H1 (cell line): ENCODE measurements at regions not wholly inside any gene's neighbourhood (a gene's known extent, or its start where the extent isn't known, plus 50 kb on each side); places are given as distances from the start of the nearest gene placed in this dataset.

Source experiments
- CTCF ChIA-PET: fragments of 300-600 bp; sonication (Branson Sonifier 250); formaldehyde crosslinking; loops from one replicate; lab custom pipeline; 2021; ENCODE audit not compliant: partially characterized antibody; lab: Charles Lee
- POLR2A ChIA-PET: fragments of 300-600 bp; sonication (Branson Sonifier 250); formaldehyde crosslinking; loops from one replicate; lab custom pipeline; 2021; ENCODE audit warnings: inconsistent platforms; ENCODE audit not compliant: partially characterized antibody; lab: Charles Lee
- DNase-seq, 2 experiments: peaks; one replicate each; pipeline versions ENCODE4 v3.0.0 to v3.0.0-alpha.2; 2010 to 2022; ENCODE audit warnings: low spot score in 2 of 2, low read depth in 1 of 2, mixed read lengths in 1 of 2
- FAIRE-seq: peaks from 2 replicates; lab custom pipeline; 2011; peaks lifted over from hg19 to GRCh38; lab: Jason Lieb, UNC
- H2AFZ ChIP-seq: 2 replicates; pipeline ENCODE4 v1.8.1; 2012; ENCODE audit warnings: low read length, inconsistent platforms
- H2AK5ac ChIP-seq: 2 replicates; pipeline ENCODE4 v1.6.1; 2013; ENCODE audit warnings: low read depth, low read length
- H2BK120ac ChIP-seq: replicated peaks from 2 replicates; pipeline ENCODE3; 2013; ENCODE audit warnings: low read depth, low read length, inconsistent platforms
- H2BK12ac ChIP-seq: 2 replicates; pipeline ENCODE4 v1.6.1; 2013; ENCODE audit warnings: low read depth, low read length
- H2BK15ac ChIP-seq: 2 replicates; pipeline ENCODE4 v1.6.1; 2013; ENCODE audit warnings: low read length
- H2BK20ac ChIP-seq: 2 replicates; pipeline ENCODE4 v1.6.1; 2013; ENCODE audit warnings: low read length
- H2BK5ac ChIP-seq: 2 replicates; pipeline ENCODE4 v1.6.1; 2013; ENCODE audit warnings: low read depth, low read length
- H3K14ac ChIP-seq: 2 replicates; pipeline ENCODE4 v1.6.1; 2013; ENCODE audit warnings: inconsistent platforms; ENCODE audit not compliant: insufficient read length
- H3K18ac ChIP-seq: 2 replicates; pipeline ENCODE4 v1.6.1; 2013; ENCODE audit warnings: low read length; ENCODE audit errors: extremely low read depth
- H3K23ac ChIP-seq: 2 replicates; pipeline ENCODE4 v1.6.1; 2013; ENCODE audit warnings: inconsistent platforms; ENCODE audit not compliant: insufficient read length
- H3K23me2 ChIP-seq: 2 replicates; pipeline ENCODE4 v1.6.1; 2013; ENCODE audit warnings: low read depth, low read length
- H3K27ac ChIP-seq: 2 replicates; pipeline ENCODE4 v1.6.1; 2011; ENCODE audit warnings: low read depth, low read length, inconsistent platforms
- H3K27me3 ChIP-seq, 4 experiments: replicated peaks in 1 of 4; 1 replicate in 1 of 4; 2 replicates in 3 of 4; pipeline versions ENCODE4 v1.6.1 to v1.8.1; 2011 to 2013; ENCODE audit warnings: low read length in 3 of 4, mild to moderate bottlenecking in 3 of 4, inconsistent platforms in 2 of 4, mixed read lengths in 2 of 4, moderate library complexity in 1 of 4; ENCODE audit not compliant: control insufficient read depth in 3 of 4, insufficient read depth in 3 of 4; ENCODE audit errors: extremely low read depth in 1 of 4
- H3K36me3 ChIP-seq, 4 experiments: 2 replicates each; pipeline versions ENCODE4 v1.6.1 to v1.8.1; 2011 to 2013; ENCODE audit warnings: mild to moderate bottlenecking in 4 of 4, low read length in 3 of 4, moderate library complexity in 2 of 4, control low read depth in 1 of 4, inconsistent platforms in 1 of 4; ENCODE audit not compliant: insufficient read depth in 4 of 4, control insufficient read depth in 2 of 4
- H3K4ac ChIP-seq: replicated peaks from 2 replicates; pipeline ENCODE3; 2013; ENCODE audit warnings: low read length, low read depth, mixed read lengths, inconsistent platforms; ENCODE audit not compliant: insufficient read length
- H3K4me1 ChIP-seq, 4 experiments: replicated peaks in 1 of 4; 1 replicate in 1 of 4; 2 replicates in 3 of 4; pipeline versions ENCODE4 v1.6.1 to v1.8.1; 2011 to 2013; ENCODE audit warnings: low read length in 3 of 4, inconsistent platforms in 2 of 4, mixed read lengths in 1 of 4; ENCODE audit not compliant: insufficient read depth in 4 of 4, control insufficient read depth in 3 of 4
- H3K4me2 ChIP-seq, 2 experiments: 2 replicates each; pipeline versions ENCODE4 v1.6.1 to v1.8.1; 2011 to 2013; ENCODE audit warnings: low read depth in 2 of 2, low read length in 2 of 2, control low read depth in 1 of 2, inconsistent platforms in 1 of 2, mild to moderate bottlenecking in 1 of 2; ENCODE audit not compliant: insufficient read depth in 1 of 2
- H3K4me3 ChIP-seq, 4 experiments: fragments of 200-600, 300-600 bp in 1 of 4; sonication (generic), shearing (Covaris generic), sonication (Bioruptor Twin) in 1 of 4; 2 replicates each; pipeline versions ENCODE4 v1.5.1 to v1.8.1; 2011 to 2016; ENCODE audit warnings: low read length in 4 of 4, low read depth in 3 of 4, control low read depth in 2 of 4, inconsistent platforms in 2 of 4, mild to moderate bottlenecking in 2 of 4, mixed read lengths in 1 of 4, moderate library complexity in 1 of 4; ENCODE audit not compliant: insufficient read depth in 2 of 4; ENCODE audit errors: extremely low read depth in 1 of 4
- H3K56ac ChIP-seq: replicated peaks from 2 replicates; pipeline ENCODE3; 2013; ENCODE audit warnings: low read depth, mild to moderate bottlenecking, mixed read lengths, low read length, inconsistent platforms; ENCODE audit not compliant: insufficient read length
- H3K79me1 ChIP-seq: 2 replicates; pipeline ENCODE4 v1.6.1; 2013; ENCODE audit warnings: low read depth, low read length, control low read depth
- H3K79me2 ChIP-seq, 2 experiments: 2 replicates each; pipeline versions ENCODE4 v1.6.1 to v1.8.1; 2012 to 2013; ENCODE audit warnings: low read length in 2 of 2, mild to moderate bottlenecking in 2 of 2, inconsistent platforms in 1 of 2; ENCODE audit not compliant: insufficient read depth in 2 of 2, control insufficient read depth in 1 of 2
- H3K9ac ChIP-seq, 4 experiments: replicated peaks in 1 of 4; 1 replicate in 1 of 4; 2 replicates in 3 of 4; pipeline versions ENCODE4 v1.6.1 to v1.8.1; 2011 to 2013; ENCODE audit warnings: low read depth in 3 of 4, low read length in 3 of 4, control low read depth in 2 of 4, mild to moderate bottlenecking in 2 of 4, moderate library complexity in 2 of 4, inconsistent platforms in 1 of 4; ENCODE audit errors: extremely low read depth in 1 of 4
- H3K9me3 ChIP-seq, 2 experiments: 2 replicates each; pipeline versions ENCODE4 v1.6.1 to v1.8.1; 2012 to 2013; ENCODE audit warnings: mild to moderate bottlenecking in 2 of 2, moderate library complexity in 2 of 2, control low read depth in 1 of 2, inconsistent platforms in 1 of 2, low read depth in 1 of 2, low read length in 1 of 2, mixed read lengths in 1 of 2; ENCODE audit not compliant: insufficient read depth in 2 of 2
- H4K20me1 ChIP-seq, 2 experiments: replicated peaks in 1 of 2; 2 replicates each; pipeline versions ENCODE3 to v1.8.1; 2011 to 2013; ENCODE audit warnings: inconsistent platforms in 2 of 2, low read length in 2 of 2, mild to moderate bottlenecking in 1 of 2; ENCODE audit not compliant: insufficient read depth in 2 of 2, control insufficient read depth in 1 of 2
- H4K5ac ChIP-seq: 2 replicates; pipeline ENCODE4 v1.6.1; 2013; ENCODE audit warnings: low read length, low read depth, mixed read lengths, inconsistent platforms; ENCODE audit not compliant: insufficient read length
- H4K8ac ChIP-seq: 2 replicates; pipeline ENCODE4 v1.8.0; 2013; ENCODE audit warnings: mild to moderate bottlenecking, moderate library complexity, low read length, inconsistent platforms; ENCODE audit not compliant: insufficient read depth; ENCODE audit errors: extremely low read depth
- H4K91ac ChIP-seq: replicated peaks from 2 replicates; pipeline ENCODE3; 2013; ENCODE audit warnings: low read length, mixed read lengths, inconsistent platforms; ENCODE audit not compliant: insufficient read length
- BACH1 ChIP-seq: IDR thresholded peaks from 2 replicates; pipeline ENCODE4 v1.6.1; 2012; ENCODE audit warnings: low read length, improper control_type of control experiment
- BRCA1 ChIP-seq: IDR thresholded peaks from 2 replicates; pipeline ENCODE4 v1.6.1; 2012; ENCODE audit warnings: low read depth, low read length, improper control_type of control experiment
- CTBP2 ChIP-seq: IDR thresholded peaks from 2 replicates; pipeline ENCODE4 v1.7.0; 2011; ENCODE audit warnings: borderline replicate concordance, mild to moderate bottlenecking, moderate library complexity, mixed read lengths, low read length; ENCODE audit not compliant: insufficient read depth, insufficient read length
- EGR1 ChIP-seq: IDR thresholded peaks from 2 replicates; pipeline ENCODE4 v1.6.1; 2011; ENCODE audit warnings: low read depth, low read length, borderline replicate concordance
- HDAC6 ChIP-seq: IDR thresholded peaks from one replicate; pipeline ENCODE4 v1.7.1; 2012; ENCODE audit warnings: low read depth, mild to moderate bottlenecking, inconsistent platforms, low read length, moderate library complexity
- JUN ChIP-seq: IDR thresholded peaks from 2 replicates; pipeline ENCODE4 v1.6.1; 2011; ENCODE audit warnings: low read depth, mild to moderate bottlenecking, improper control_type of control experiment, low read length
- JUND ChIP-seq: IDR thresholded peaks from 2 replicates; pipeline ENCODE4 v1.6.1; 2011; ENCODE audit warnings: mild to moderate bottlenecking, improper control_type of control experiment, low read length
- KDM1A ChIP-seq: fragments of 200-600, 300-600 bp; sonication (generic); IDR thresholded peaks from 2 replicates; pipeline ENCODE4 v1.7.1; 2016; ENCODE audit warnings: mild to moderate bottlenecking, low read length, borderline replicate concordance
- KDM5A ChIP-seq: fragments of 200-600 bp; IDR thresholded peaks from 2 replicates; pipeline ENCODE4 v1.7.1; 2012; ENCODE audit warnings: mild to moderate bottlenecking, low read length, inconsistent platforms, mixed read lengths
- MAFK ChIP-seq: IDR thresholded peaks from 2 replicates; pipeline ENCODE4 v1.6.1; 2012; ENCODE audit warnings: low read depth, mild to moderate bottlenecking, improper control_type of control experiment, low read length
- RAD21 ChIP-seq, 2 experiments: IDR thresholded peaks in 1 of 2; conservative IDR thresholded peaks in 1 of 2; 2 replicates each; pipeline ENCODE4 v1.6.1; 2011; ENCODE audit warnings: low read depth in 2 of 2, low read length in 2 of 2, improper control_type of control experiment in 1 of 2, inconsistent platforms in 1 of 2, mild to moderate bottlenecking in 1 of 2, moderate library complexity in 1 of 2
- RXRA ChIP-seq: IDR thresholded peaks from 2 replicates; pipeline ENCODE4 v1.6.1; 2011; ENCODE audit warnings: low read depth, mild to moderate bottlenecking, low read length, moderate library complexity; ENCODE audit not compliant: insufficient read depth
- SIX5 ChIP-seq: IDR thresholded peaks from 2 replicates; pipeline ENCODE4 v1.6.1; 2011; ENCODE audit warnings: mild to moderate bottlenecking, low read depth, low read length
- SP4 ChIP-seq: IDR thresholded peaks from 2 replicates; pipeline ENCODE4 v1.6.1; 2012; ENCODE audit warnings: low read length, inconsistent platforms
- TAF1 ChIP-seq: IDR thresholded peaks from 2 replicates; pipeline ENCODE4 v1.6.1; 2011; ENCODE audit warnings: mild to moderate bottlenecking, low read depth, low read length
- ZNF274 ChIP-seq: IDR thresholded peaks from 2 replicates; pipeline ENCODE4 v1.7.0; 2012; ENCODE audit warnings: low read length, borderline replicate concordance; ENCODE audit errors: extremely low read depth
- WGBS, 2 experiments: shearing (Covaris generic) in 1 of 2; methylation state at CpG; one replicate each; pipeline versions ENCODE4 v1.1.6 to v1.1.7; 2013 to 2015; ENCODE audit warnings: low lambda C conversion rate in 2 of 2, mixed read lengths in 2 of 2, inconsistent platforms in 1 of 2, low coverage in 1 of 2, missing lambda C conversion rate in 1 of 2; ENCODE audit not compliant: insufficient replicate concordance in 2 of 2, insufficient coverage in 1 of 2, insufficient read length in 1 of 2; ENCODE audit errors: extremely low coverage in 1 of 2, missing lambda C conversion rate in 1 of 2; 5-methylcytosine and 5-hydroxymethylcytosine counted together

DNA sequence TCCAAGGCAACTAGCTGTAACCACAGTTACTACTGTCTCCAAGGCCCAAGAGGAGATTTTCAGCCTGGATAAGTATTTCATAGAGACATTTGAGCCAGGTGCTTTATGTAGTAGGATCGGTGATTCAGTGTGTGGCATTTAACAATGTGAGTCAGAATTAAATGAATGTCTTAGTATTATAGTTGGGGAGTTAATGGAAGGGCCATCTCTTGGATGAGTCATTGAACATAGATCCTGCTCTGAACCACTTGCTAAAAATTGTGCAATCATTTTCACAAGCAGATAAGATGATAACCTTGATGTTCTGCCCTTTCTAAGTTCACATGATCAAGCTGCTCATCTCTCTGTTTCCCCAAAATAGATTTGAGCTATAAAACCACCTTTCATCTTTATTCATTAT lies 668.9 kb upstream of the CITED2 start:
- WGBS, 2 experiments, result 85% methylated on average over 1 of the region's 1 CpG; no CpG with 5 or more reads in 1 of the 2 experiments
- no peak overlapping the region for H3K9ac ChIP-seq
- TF ChIP-seq CTBP2 (no peak), KDM1A (no peak), MAFK (no peak), KDM5A (no peak), ZNF274 (no peak), RAD21 (IDR thresholded peaks at IDR 0.05 in 1 of 2, conservative IDR thresholded peaks at IDR 0.05 in 1 of 2; ENCODE audit: low read depth in 2 of 2, low read length in 2 of 2) (no peak), JUND (no peak), SIX5 (no peak), BACH1 (no peak), JUN (no peak), TAF1 (no peak), EGR1 (no peak), RXRA (no peak), BRCA1 (no peak), SP4 (no peak), HDAC6 (no peak)

More for the DNA sequence above, 668.9 kb upstream of the CITED2 start:
- Histone ChIP-seq H2BK15ac (no peak overlapping the region), H3K9me3 (no peaks in the 10 kb centered on the region), H2AFZ (no peak overlapping the region), H3K23me2 (peaks cover 2% of the 10 kb centered on the region; the same call in 1 of the 2 replicates), H3K23ac (no peak overlapping the region), H3K79me2 (no peaks in the 10 kb centered on the region), H4K91ac (no peak overlapping the region), H3K36me3 (no peaks in the 10 kb centered on the region), H2BK5ac (no peak overlapping the region), H2BK12ac (no peak overlapping the region), H2BK120ac (no peak overlapping the region), H3K27ac (no peak overlapping the region), H3K79me1 (no peaks in the 10 kb centered on the region), H3K14ac (no peak overlapping the region), H4K8ac (no peak overlapping the region), H4K5ac (no peak overlapping the region), H2BK20ac (no peak overlapping the region), H3K4me3 (no peak overlapping the region), H3K18ac (no peak overlapping the region), H3K27me3 (no peaks in the 10 kb centered on the region), H3K4me1 (peaks cover 0 to 7% (median under 1%) of the 10 kb centered on the region in 4 experiments; a peak in 2 of 7 replicates), H2AK5ac (no peak overlapping the region), H4K20me1 (no peaks in the 10 kb centered on the region), H3K56ac (no peak overlapping the region), H3K4ac (no peak overlapping the region), H3K4me2 (no peak overlapping the region)
- no peak for DNase-seq
- no peak for FAIRE-seq
- ChIA-PET POLR2A (no interaction called here), CTCF (interaction anchor here (0.9 to 1.6 kb wide), 2 partner anchors 9 to 12 kb away, joined by 5 to 6 read pairs; no protein-coding TSS in a partner anchor)
